ENCODE measurements at regions not wholly inside any gene's neighbourhood (a gene's known extent, or its start where the extent isn't known, plus 50 kb on each side); places are given as distances from the start of the nearest gene placed in this dataset.
"Not testable (repeated sequence)": the region's sequence is repeated elsewhere in the genome, so short reads cannot be mapped to it uniquely, and the experiment has no call there.

DNA sequence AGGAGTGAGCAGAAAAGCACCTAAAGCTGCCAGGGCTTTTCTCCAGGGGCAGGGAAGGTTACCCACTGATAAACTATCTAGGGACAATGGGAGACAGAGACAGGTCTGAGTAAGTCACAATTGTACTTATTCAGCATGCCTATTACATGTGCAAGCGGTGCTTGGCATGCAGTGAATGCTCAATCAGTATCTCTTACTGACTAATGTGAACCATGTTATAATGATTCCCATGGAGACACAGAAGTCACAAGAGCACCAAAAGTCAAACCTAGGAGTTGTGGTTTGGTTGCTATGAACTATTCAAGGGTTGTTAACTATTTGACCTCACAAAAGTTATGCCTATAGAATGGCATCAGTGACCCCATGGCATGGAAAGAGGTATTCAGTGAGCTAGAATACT is 50.0 kb upstream of the RASGRP1 start:
- DNase-seq (ENCODE audit: low spot score), result no peak

- no peak for DNase-seq (ENCODE audit: low spot score)
These were observed 53.2 kb upstream of the RASGRP1 start for GRCh38 chr15:38617831-38618230.

GRCh38 chr15:38618242-38618955 is 53.8 kb upstream of the RASGRP1 start:
- no peak for DNase-seq (ENCODE audit: low spot score)

- DNase-seq (ENCODE audit: low spot score), result no peak
These were observed 55.5 kb upstream of the RASGRP1 start for GRCh38 chr15:38620098-38620497.

DNA sequence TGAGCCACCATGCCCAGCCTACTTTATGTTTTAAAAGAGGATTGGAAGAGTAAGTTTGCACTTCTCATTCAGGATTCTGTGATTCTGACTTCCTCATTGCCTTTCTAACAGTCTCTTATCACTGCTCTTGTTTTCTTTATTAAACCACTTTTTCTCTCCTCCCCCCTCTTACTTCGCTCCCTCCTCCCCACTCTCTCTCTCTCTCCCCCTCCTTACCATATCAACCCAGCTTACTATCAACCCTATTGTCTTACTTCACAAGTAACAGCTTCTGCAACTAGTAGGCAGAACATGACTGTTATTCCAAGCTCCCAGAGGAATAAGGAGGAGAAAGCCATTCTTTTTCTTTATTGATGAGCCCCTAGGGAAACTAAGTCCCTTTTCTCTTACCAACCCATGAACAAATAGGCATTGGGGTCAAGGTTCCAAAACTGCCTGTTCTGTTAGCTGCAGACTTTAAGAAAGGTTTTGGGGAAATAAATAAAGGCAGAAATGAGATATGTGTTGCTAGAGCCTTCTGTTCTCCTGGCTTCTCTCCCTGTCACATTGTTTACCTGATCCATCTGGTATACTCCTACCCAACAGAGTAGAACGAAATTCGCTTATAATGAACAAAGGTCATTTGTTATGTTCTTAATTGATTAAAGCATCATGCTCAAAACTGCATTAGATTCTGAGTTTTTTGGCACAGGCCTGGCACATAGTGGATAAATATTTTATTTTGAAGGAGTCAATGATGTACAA is 56.4 kb upstream of the RASGRP1 start:
- no peak for DNase-seq (ENCODE audit: low spot score)

DNA sequence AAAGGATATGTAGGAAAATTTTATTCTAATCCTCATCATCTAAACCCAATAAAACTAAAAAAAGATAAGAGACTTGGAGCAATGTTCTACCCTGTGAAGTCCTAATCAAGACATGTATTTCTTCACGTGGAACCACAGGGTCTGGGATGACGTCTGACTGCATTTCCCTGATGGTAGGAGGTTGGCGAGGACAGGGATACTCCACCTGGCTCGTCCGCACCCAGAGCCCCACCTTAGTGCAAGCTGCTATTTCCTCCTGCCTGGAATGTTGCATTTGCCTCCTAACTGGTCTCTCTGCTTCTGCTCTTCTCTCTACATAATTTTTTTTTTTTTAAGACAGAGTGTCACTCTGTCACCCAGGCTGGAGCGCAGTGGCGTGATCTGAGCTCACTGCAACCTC is 57.7 kb upstream of the RASGRP1 start:
- no peak for DNase-seq (ENCODE audit: low spot score)

DNA sequence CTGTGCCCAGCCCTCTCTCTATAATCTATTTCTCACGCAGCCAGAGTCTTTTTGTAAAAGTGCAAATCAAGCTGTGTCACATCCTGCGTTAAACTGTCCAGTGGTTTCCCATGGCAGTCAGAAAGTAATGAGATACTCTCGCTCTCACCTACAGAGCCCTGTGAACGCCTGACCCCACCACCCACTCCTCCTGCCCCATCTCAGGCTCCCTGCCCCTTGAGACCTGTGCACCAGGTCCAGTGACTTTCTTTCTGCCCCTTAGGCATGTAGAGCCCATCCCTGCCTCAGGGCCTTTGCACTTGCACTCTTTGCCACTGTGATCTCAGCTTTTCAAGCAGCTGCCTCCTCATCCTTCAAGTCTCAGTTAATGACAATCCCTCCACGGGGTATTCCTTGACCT is 58.3 kb upstream of the RASGRP1 start:
- no peak for DNase-seq (ENCODE audit: low spot score)

GRCh38 chr15:38623744-38624143 is 59.1 kb upstream of the RASGRP1 start:
- DNase-seq (ENCODE audit: low spot score), result no peak

DNA sequence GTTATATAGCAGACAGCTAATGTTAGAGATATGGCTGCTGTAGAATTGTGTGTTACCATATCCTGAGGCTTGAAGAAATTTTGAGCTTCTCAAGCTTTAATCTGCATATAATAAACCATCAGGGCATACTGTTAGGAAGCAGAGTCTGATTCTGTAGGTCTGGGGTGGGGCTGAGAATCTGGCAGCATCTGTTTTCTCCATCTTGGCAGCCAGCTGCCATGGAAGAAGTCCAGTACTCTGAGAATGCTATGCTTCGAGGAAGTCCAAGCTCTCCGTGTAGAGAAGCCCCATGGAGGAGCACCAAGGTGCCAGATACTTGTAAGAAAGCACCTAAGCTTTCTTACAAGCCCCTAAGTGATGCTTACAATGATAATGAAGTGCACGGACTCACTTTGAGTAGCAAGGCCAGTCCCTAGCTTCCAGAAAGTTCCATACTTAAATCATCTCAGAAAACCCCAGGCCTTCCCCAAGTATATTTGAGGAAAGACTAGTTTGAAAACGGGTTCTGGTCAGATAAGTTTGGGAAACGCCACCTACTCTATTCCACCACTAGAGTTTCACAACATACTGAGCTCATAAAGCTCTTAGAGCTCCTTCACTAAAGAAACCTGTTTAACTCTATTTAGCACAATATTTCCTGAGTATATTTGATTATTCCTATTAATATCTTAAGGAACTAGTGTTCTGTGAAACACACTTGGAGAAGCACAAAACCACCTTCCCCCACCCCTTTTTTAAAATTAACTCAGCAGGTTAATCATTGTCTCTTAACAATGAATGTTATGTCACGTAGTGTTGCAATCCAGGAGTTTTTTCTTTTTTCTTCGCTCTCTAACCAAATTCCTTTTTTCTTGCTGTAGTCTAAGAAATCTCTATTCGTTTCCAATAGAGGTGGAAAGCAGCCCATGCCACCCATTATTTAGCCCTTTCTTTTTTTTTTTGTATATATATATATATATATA is 59.9 kb upstream of the RASGRP1 start:
- no peak for DNase-seq (ENCODE audit: low spot score)

- no peak for DNase-seq (ENCODE audit: low spot score)
These were observed 61.3 kb upstream of the RASGRP1 start for GRCh38 chr15:38625886-38626285.

- no peak for DNase-seq (ENCODE audit: low spot score)
These were observed 61.9 kb upstream of the RASGRP1 start for GRCh38 chr15:38626443-38627050.

DNA sequence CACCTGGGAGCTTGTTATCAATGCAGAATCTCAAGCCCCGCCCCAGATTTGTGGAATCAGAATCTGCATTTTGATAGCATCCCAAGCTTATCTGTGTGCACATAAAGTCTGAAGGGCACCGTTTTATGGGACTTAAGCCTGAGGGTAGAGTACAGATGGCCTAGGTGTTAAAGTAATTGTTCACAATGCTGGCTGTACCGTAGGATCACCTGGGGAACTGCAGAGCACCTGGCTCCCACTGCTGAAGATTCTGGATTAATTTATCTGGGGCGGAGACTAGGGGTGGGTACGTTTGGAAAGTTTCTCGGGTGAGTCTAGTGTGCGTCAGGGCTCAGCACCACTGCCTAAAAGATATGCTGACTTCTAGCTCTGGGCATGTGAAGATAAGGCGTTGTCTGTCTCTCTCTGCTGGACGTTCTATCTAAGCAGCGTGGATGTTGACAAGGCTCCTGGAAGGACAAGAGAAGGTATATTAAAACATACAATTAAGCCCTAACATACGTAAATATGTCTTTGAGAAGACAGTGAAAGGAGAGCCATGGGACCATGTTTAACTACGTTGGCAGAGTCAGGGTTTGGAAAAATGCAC is 63.2 kb upstream of the RASGRP1 start:
- no peak for DNase-seq (ENCODE audit: low spot score)

DNA sequence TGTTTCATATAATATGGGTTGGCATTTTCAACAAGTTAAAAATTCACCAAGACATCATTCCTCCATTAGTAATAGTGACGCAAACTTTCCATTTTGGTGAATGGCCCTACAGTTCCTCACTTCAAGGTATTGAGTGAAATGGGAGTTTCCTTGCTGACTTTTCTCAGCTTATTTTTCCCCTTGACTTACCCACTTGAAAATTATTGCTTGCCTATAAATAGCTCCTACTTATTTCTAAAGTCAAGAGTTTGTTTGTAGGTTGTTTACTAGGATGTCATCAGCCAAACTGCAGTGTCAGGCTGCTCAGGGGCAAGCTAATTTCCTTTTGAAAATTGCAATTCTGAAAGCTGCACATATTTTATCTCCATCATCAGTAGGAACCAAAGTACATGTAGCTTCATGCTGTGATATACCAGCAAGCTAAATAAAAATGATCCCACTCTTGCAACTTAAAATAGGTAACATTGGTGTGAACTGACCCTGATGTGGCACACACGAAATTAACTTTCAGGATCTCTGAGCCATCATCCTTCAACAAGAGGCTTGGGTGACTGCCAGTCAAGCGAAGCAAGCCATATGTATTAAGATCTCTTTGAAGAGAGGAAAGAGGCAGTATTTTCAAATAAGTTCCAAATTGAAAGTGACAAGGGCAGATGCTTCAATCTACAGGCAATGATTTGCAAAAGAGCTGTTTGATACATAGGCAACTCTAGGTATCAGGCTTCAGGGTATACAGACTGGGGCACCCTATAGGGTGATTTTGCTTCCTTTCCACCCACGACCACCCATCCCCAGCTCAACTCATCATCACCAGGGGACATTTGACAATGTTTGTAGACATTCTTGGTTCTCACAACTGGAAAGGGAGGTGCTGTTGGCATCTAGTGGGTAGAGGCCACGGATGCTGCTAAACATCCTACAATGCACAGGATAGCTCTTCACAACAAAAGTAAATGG is 66.8 kb upstream of the RASGRP1 start:
- DNase-seq (ENCODE audit: low spot score), result no peak

- no peak for DNase-seq (ENCODE audit: low spot score)
These were observed 70.6 kb upstream of the RASGRP1 start for GRCh38 chr15:38635170-38635569.

GRCh38 chr15:38636597-38636996 is 72.0 kb upstream of the RASGRP1 start:
- no peak for DNase-seq (ENCODE audit: low spot score)

- DNase-seq (ENCODE audit: low spot score), result no peak
These were observed 73.5 kb upstream of the RASGRP1 start for GRCh38 chr15:38638126-38638525.

GRCh38 chr15:38638811-38639210 is 74.2 kb upstream of the RASGRP1 start:
- no peak for DNase-seq (ENCODE audit: low spot score)

DNA sequence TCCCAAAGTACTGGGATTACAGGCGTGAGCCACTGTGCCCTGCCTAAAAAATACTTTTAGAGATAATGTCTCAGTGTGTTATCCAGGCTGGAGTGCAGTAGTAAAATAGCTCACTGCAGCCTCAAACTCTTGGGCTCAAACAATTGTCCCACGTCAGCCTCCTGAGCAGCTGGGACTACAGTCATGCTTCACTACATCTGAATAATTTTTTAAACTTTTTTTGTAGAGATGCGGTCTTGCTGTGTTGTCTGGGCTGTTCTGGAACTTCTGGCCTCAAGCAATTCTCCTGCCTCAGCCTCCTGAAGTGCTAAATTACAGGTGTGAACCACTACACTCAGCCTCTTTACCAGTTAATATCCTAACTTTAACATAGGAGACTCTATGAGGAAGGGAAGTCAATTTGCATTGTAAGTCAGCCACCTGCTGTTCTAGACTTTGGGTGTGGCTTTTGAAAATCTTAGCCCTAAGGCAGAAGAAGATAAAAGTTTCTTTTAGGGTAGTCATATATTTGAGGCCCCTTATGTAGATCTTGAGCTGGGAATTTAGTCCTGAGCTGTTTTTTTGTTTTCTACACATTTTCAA is 78.2 kb upstream of the RASGRP1 start:
- no peak for DNase-seq (ENCODE audit: low spot score)

GRCh38 chr15:38644353-38644752 is 79.7 kb upstream of the RASGRP1 start:
- not testable (repeated sequence) for DNase-seq (ENCODE audit: low spot score)

DNA sequence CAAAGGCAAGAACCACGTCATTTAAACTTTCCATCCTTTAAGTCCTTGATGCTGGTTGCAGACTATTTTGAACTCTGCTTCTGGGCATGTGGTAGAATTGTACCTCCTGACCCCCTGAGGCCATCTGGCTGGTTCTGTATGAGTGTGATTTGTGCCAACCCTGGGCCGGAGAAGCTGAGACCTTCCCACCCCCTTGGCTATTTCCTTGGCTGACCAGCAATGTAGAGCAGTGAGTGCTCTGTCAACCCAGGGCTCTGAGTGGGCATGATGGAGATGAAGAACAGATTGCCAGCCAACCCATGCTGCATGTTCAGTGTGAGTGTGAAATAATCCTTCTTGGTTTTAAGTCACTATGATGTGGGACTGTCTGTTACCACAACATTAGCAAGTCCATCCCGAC is 82.1 kb upstream of the RASGRP1 start:
- DNase-seq (ENCODE audit: low spot score), result no peak
